Mesendoderm (in vitro differentiated cells): ENCODE measurements at regions not wholly inside any gene's neighbourhood (a gene's known extent, or its start where the extent isn't known, plus 50 kb on each side); places are given as distances from the start of the nearest gene placed in this dataset.

Experiments
- DNase-seq: peaks from one replicate; pipeline ENCODE4 v3.0.0; 2013
- H2AK5ac ChIP-seq: 2 replicates; pipeline ENCODE4 v1.6.1; 2013; ENCODE audit warnings: low read length, inconsistent platforms
- H2BK120ac ChIP-seq: 2 replicates; pipeline ENCODE4 v1.6.1; 2013; ENCODE audit warnings: low read depth, mild to moderate bottlenecking, low read length, moderate library complexity, mixed read lengths
- H2BK15ac ChIP-seq: replicated peaks from 2 replicates; pipeline ENCODE4 v1.6.1; 2013; ENCODE audit warnings: low read depth, mild to moderate bottlenecking, moderate library complexity
- H2BK5ac ChIP-seq: 2 replicates; pipeline ENCODE4 v1.6.1; 2013; ENCODE audit warnings: low read length, inconsistent platforms
- H3K18ac ChIP-seq: 2 replicates; pipeline ENCODE4 v1.6.1; 2013; ENCODE audit warnings: mild to moderate bottlenecking, low read length, mixed read lengths
- H3K23ac ChIP-seq: one replicate; pipeline ENCODE4 v1.6.1; 2013; ENCODE audit warnings: low read length
- H3K27ac ChIP-seq: 2 replicates; pipeline ENCODE4 v1.5.1; 2013; ENCODE audit warnings: low read depth, mild to moderate bottlenecking, inconsistent platforms, low read length, moderate library complexity
- H3K27me3 ChIP-seq: 2 replicates; pipeline ENCODE4 v1.6.1; 2013; ENCODE audit warnings: low read length, control low read depth, mild to moderate bottlenecking, inconsistent platforms; ENCODE audit not compliant: insufficient read depth, poor library complexity
- H3K36me3 ChIP-seq: 2 replicates; pipeline ENCODE4 v1.6.1; 2013; ENCODE audit warnings: low read length, inconsistent platforms; ENCODE audit not compliant: control insufficient read depth, insufficient read depth
- H3K4ac ChIP-seq: one replicate; pipeline ENCODE4 v1.6.1; 2013; ENCODE audit warnings: low read depth, mild to moderate bottlenecking, low read length, moderate library complexity
- H3K4me1 ChIP-seq: 2 replicates; pipeline ENCODE4 v1.6.1; 2013; ENCODE audit warnings: low read depth, low read length, inconsistent platforms; ENCODE audit not compliant: control insufficient read depth
- H3K4me2 ChIP-seq: 2 replicates; pipeline ENCODE4 v1.6.1; 2013; ENCODE audit warnings: low read length
- H3K4me3 ChIP-seq: 2 replicates; pipeline ENCODE4 v1.5.1; 2013; ENCODE audit warnings: mild to moderate bottlenecking, low read length
- H3K56ac ChIP-seq: one replicate; pipeline ENCODE4 v1.6.1; 2013; ENCODE audit warnings: low read length
- H3K79me1 ChIP-seq: 2 replicates; pipeline ENCODE4 v1.6.1; 2013; ENCODE audit warnings: low read length, inconsistent platforms
- H3K79me2 ChIP-seq: 2 replicates; pipeline ENCODE4 v1.6.1; 2013; ENCODE audit warnings: mild to moderate bottlenecking, low read length; ENCODE audit not compliant: control insufficient read depth, insufficient read depth
- H3K9ac ChIP-seq: 2 replicates; pipeline ENCODE4 v1.6.1; 2013; ENCODE audit warnings: low read length, inconsistent platforms
- H4K5ac ChIP-seq: one replicate; pipeline ENCODE4 v1.6.1; 2013; ENCODE audit warnings: low read length
- H4K8ac ChIP-seq: one replicate; pipeline ENCODE4 v1.6.1; 2013; ENCODE audit warnings: low read depth, mild to moderate bottlenecking, control low read depth, low read length, moderate library complexity
- WGBS: extraction: QIAGEN DNeasy Blood & Tissue Kit; methylation state at CpG from one replicate; pipeline ENCODE4 v1.1.7; 2013; ENCODE audit warnings: low lambda C conversion rate, missing lambda C conversion rate; ENCODE audit not compliant: insufficient coverage; ENCODE audit errors: extremely low coverage; 5-methylcytosine and 5-hydroxymethylcytosine counted together

- no CpG with 5 or more reads among the region's 4 CpGs for WGBS
These were observed 83.1 kb upstream of the MTNR1B start for GRCh38 chr11:92886243-92886905.

GRCh38 chr11:92888696-92889095 is 80.8 kb upstream of the MTNR1B start:
- no peak overlapping the region for H3K4me2 ChIP-seq
- no peak overlapping the region for H4K8ac ChIP-seq
- no peak overlapping the region for H3K18ac ChIP-seq
- no peak overlapping the region for H3K9ac ChIP-seq
- H3K79me1 ChIP-seq, result no peaks in the 10 kb centered on the region
- H2BK15ac ChIP-seq, result no peak overlapping the region
- H3K27me3 ChIP-seq, result no peaks in the 10 kb centered on the region
- H2AK5ac ChIP-seq, result no peak overlapping the region
- H4K5ac ChIP-seq, result no peak overlapping the region
- no peak overlapping the region for H3K56ac ChIP-seq
- no peak overlapping the region for H3K4me3 ChIP-seq
- H3K36me3 ChIP-seq, result no peaks in the 10 kb centered on the region
- H3K4me1 ChIP-seq, result no peaks in the 10 kb centered on the region
- H3K4ac ChIP-seq, result no peak overlapping the region
- no peak overlapping the region for H2BK120ac ChIP-seq
- H3K27ac ChIP-seq, result no peak overlapping the region
- DNase-seq, result peak; percentile 74
- no peak overlapping the region for H3K23ac ChIP-seq
- no peaks in the 10 kb centered on the region for H3K79me2 ChIP-seq
- no CpG with 5 or more reads among the region's 5 CpGs for WGBS
- H2BK5ac ChIP-seq, result no peak overlapping the region

More at GRCh38 chr11:92886243-92886905, 83.1 kb upstream of the MTNR1B start:
- Histone ChIP-seq H3K56ac (no peak overlapping the region), H2BK120ac (no peak overlapping the region), H3K4ac (no peak overlapping the region), H3K79me2 (no peaks in the 10 kb centered on the region), H2AK5ac (no peak overlapping the region), H3K23ac (no peak overlapping the region), H3K18ac (no peak overlapping the region), H3K4me2 (no peak overlapping the region), H3K27me3 (no peaks in the 10 kb centered on the region), H2BK15ac (no peak overlapping the region), H2BK5ac (no peak overlapping the region), H4K5ac (no peak overlapping the region), H3K9ac (no peak overlapping the region), H3K36me3 (no peaks in the 10 kb centered on the region), H3K4me3 (no peak overlapping the region), H4K8ac (no peak overlapping the region), H3K27ac (no peak overlapping the region), H3K4me1 (no peaks in the 10 kb centered on the region), H3K79me1 (no peaks in the 10 kb centered on the region)
- peak; percentile 75 for DNase-seq

- no peaks in the 10 kb centered on the region for H3K27me3 ChIP-seq
- H3K18ac ChIP-seq, result no peak overlapping the region
- no peak for DNase-seq
- no peak overlapping the region for H4K8ac ChIP-seq
- H3K79me1 ChIP-seq, result no peaks in the 10 kb centered on the region
- no peak overlapping the region for H3K27ac ChIP-seq
- no peak overlapping the region for H3K9ac ChIP-seq
- no peak overlapping the region for H2AK5ac ChIP-seq
- no peak overlapping the region for H3K4me3 ChIP-seq
- H3K4me1 ChIP-seq, result no peaks in the 10 kb centered on the region
- no peak overlapping the region for H3K23ac ChIP-seq
- H3K4ac ChIP-seq, result no peak overlapping the region
- no peaks in the 10 kb centered on the region for H3K79me2 ChIP-seq
- H2BK15ac ChIP-seq, result no peak overlapping the region
- H3K4me2 ChIP-seq, result no peak overlapping the region
- H4K5ac ChIP-seq, result no peak overlapping the region
- WGBS, result no CpG with 5 or more reads among the region's 11 CpGs
- H3K56ac ChIP-seq, result no peak overlapping the region
- no peak overlapping the region for H2BK5ac ChIP-seq
- H2BK120ac ChIP-seq, result no peak overlapping the region
- no peaks in the 10 kb centered on the region for H3K36me3 ChIP-seq
These were observed 78.6 kb upstream of the MTNR1B start for GRCh38 chr11:92890846-92891245.

- H3K56ac ChIP-seq, result no peak overlapping the region
- WGBS, result no CpG with 5 or more reads among the region's 4 CpGs
- H4K8ac ChIP-seq, result no peak overlapping the region
- no peaks in the 10 kb centered on the region for H3K27me3 ChIP-seq
- no peak overlapping the region for H4K5ac ChIP-seq
- H3K36me3 ChIP-seq, result no peaks in the 10 kb centered on the region
- H3K4ac ChIP-seq, result no peak overlapping the region
- no peak overlapping the region for H3K4me3 ChIP-seq
- no peak overlapping the region for H2BK120ac ChIP-seq
- no peak for DNase-seq
- no peak overlapping the region for H3K23ac ChIP-seq
- H3K79me1 ChIP-seq, result no peaks in the 10 kb centered on the region
- H3K9ac ChIP-seq, result no peak overlapping the region
- no peak overlapping the region for H2BK5ac ChIP-seq
- no peaks in the 10 kb centered on the region for H3K4me1 ChIP-seq
- H3K27ac ChIP-seq, result no peak overlapping the region
- no peak overlapping the region for H2BK15ac ChIP-seq
- H3K79me2 ChIP-seq, result no peaks in the 10 kb centered on the region
- H2AK5ac ChIP-seq, result no peak overlapping the region
- no peak overlapping the region for H3K18ac ChIP-seq
- no peak overlapping the region for H3K4me2 ChIP-seq
These were observed 76.4 kb upstream of the MTNR1B start for GRCh38 chr11:92892802-92893684.

- no peak overlapping the region for H4K5ac ChIP-seq
- no peak overlapping the region for H3K4me2 ChIP-seq
- H3K27ac ChIP-seq, result no peak overlapping the region
- H3K18ac ChIP-seq, result no peak overlapping the region
- H3K36me3 ChIP-seq, result no peaks in the 10 kb centered on the region
- no peak overlapping the region for H3K4ac ChIP-seq
- H3K79me1 ChIP-seq, result no peaks in the 10 kb centered on the region
- no peak overlapping the region for H4K8ac ChIP-seq
- H3K27me3 ChIP-seq, result no peaks in the 10 kb centered on the region
- no peak overlapping the region for H3K56ac ChIP-seq
- H2AK5ac ChIP-seq, result no peak overlapping the region
- no peak overlapping the region for H2BK15ac ChIP-seq
- H3K23ac ChIP-seq, result no peak overlapping the region
- H3K79me2 ChIP-seq, result no peaks in the 10 kb centered on the region
- H2BK5ac ChIP-seq, result no peak overlapping the region
- no peak overlapping the region for H3K4me3 ChIP-seq
- no peak overlapping the region for H2BK120ac ChIP-seq
- no peak for DNase-seq
- no CpG with 5 or more reads among the region's 3 CpGs for WGBS
- no peak overlapping the region for H3K9ac ChIP-seq
- no peaks in the 10 kb centered on the region for H3K4me1 ChIP-seq
These were observed 75.3 kb upstream of the MTNR1B start for GRCh38 chr11:92894197-92894596.
